ENCODE measurements at regions not wholly inside any gene's neighbourhood (a gene's known extent, or its start where the extent isn't known, plus 50 kb on each side); places are given as distances from the start of the nearest gene placed in this dataset.

GRCh38 chr16:6031102-6031501, 933.5 kb upstream of the EEF2KMT start:
- H3K36me3 Mint-ChIP-seq (ENCODE audit: low read depth): peaks cover 3% of the 10 kb centered on the region; the same call in 1 of the 3 replicates

DNA sequence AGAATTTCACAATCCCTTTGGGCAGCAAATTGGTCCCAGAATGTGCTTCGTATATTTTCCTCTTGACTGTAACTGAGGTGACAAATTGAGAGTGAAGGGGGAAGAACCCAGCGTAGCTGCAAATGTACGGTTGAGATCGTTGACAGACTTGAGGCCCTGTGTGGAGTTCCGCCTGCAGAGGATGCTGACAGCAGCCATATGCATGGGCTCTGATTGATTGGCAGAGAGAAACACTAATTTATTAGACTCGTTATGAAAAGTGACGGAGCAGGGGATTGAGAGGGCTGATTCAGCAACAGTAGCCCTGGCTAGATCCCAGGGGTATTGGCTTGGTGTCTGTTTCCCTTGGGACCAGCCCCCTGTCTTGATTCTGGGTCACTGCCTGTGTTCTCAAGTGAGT, 930.1 kb upstream of the EEF2KMT start:
- H3K4me3 Mint-ChIP-seq: no peak overlapping the region
- no peak overlapping the region for H3K27ac Mint-ChIP-seq
- Histone ChIP-seq H3F3A (replicated peaks; ENCODE audit: low read depth) (no peaks in the 10 kb centered on the region), H3K4me2 (no peak overlapping the region), H3K9me2 (ENCODE audit: insufficient read depth) (no peaks in the 10 kb centered on the region), H3K79me2 (replicated peaks; ENCODE audit: insufficient read depth) (no peaks in the 10 kb centered on the region), H3K4me3 (no peak overlapping the region), H3K4me1 (ENCODE audit: insufficient read depth) (no peaks in the 10 kb centered on the region), H3K27ac (ENCODE audit: low read depth) (no peak overlapping the region), H4K20me1 (replicated peaks; ENCODE audit: insufficient read depth) (no peaks in the 10 kb centered on the region), H2AFZ (no peak overlapping the region), H3K36me3 (ENCODE audit: insufficient read depth) (no peaks in the 10 kb centered on the region), H3K27me3 (ENCODE audit: insufficient read depth) (no peaks in the 10 kb centered on the region)
- peaks cover 2% of the 10 kb centered on the region for H3K27me3 Mint-ChIP-seq (ENCODE audit: insufficient read depth, low read depth, poor library complexity)
- peaks cover 5% of the 10 kb centered on the region; the same call in 2 of the 3 replicates for H3K4me1 Mint-ChIP-seq
- no peaks in the 10 kb centered on the region for H3K36me3 Mint-ChIP-seq (ENCODE audit: low read depth)
- DNase-seq (ENCODE audit: low spot score): no peak
- no peak for ATAC-seq
- H3K9me3 Mint-ChIP-seq: no peaks in the 10 kb centered on the region
- TF ChIP-seq NANOG (IDR thresholded peaks at IDR 0.05; ENCODE audit: borderline replicate concordance): no peak
- TF ChIP-seq EZH2 (IDR thresholded peaks at IDR 0.05; ENCODE audit: low read depth, unreplicated experiment): no peak
- no peak for TF ChIP-seq ZNF462 (CRISPR knock-in tag; IDR thresholded peaks at IDR 0.05)

More at GRCh38 chr16:6031102-6031501, 933.5 kb upstream of the EEF2KMT start:
- DNase-seq (ENCODE audit: low spot score) (no peak), ATAC-seq (no peak)
- Histone ChIP-seq H3K4me1 (ENCODE audit: insufficient read depth) (no peaks in the 10 kb centered on the region), H2AFZ (no peak overlapping the region), H3K79me2 (replicated peaks; ENCODE audit: insufficient read depth) (no peaks in the 10 kb centered on the region), H3F3A (replicated peaks; ENCODE audit: low read depth) (no peaks in the 10 kb centered on the region), H3K4me3 (no peak overlapping the region), H3K27me3 (ENCODE audit: insufficient read depth) (no peaks in the 10 kb centered on the region), H3K36me3 (ENCODE audit: insufficient read depth) (no peaks in the 10 kb centered on the region), H3K9me2 (ENCODE audit: insufficient read depth) (no peaks in the 10 kb centered on the region), H4K20me1 (replicated peaks; ENCODE audit: insufficient read depth) (no peaks in the 10 kb centered on the region), H3K27ac (ENCODE audit: low read depth) (no peak overlapping the region), H3K4me2 (no peak overlapping the region)
- TF ChIP-seq CTCF (conservative IDR thresholded peaks at IDR 0.05; ENCODE audit: low read depth in 2 of 2) (no peak), ZNF331 (CRISPR knock-in tag; IDR thresholded peaks at IDR 0.05; ENCODE audit: low read depth) (no peak), CREB1 (CRISPR knock-in tag; IDR thresholded peaks at IDR 0.05; ENCODE audit: low read depth) (no peak), POLR2AphosphoS5 (IDR thresholded peaks at IDR 0.05; ENCODE audit: low read depth) (no peak)
- TF ChIP-seq, protein P1, sequence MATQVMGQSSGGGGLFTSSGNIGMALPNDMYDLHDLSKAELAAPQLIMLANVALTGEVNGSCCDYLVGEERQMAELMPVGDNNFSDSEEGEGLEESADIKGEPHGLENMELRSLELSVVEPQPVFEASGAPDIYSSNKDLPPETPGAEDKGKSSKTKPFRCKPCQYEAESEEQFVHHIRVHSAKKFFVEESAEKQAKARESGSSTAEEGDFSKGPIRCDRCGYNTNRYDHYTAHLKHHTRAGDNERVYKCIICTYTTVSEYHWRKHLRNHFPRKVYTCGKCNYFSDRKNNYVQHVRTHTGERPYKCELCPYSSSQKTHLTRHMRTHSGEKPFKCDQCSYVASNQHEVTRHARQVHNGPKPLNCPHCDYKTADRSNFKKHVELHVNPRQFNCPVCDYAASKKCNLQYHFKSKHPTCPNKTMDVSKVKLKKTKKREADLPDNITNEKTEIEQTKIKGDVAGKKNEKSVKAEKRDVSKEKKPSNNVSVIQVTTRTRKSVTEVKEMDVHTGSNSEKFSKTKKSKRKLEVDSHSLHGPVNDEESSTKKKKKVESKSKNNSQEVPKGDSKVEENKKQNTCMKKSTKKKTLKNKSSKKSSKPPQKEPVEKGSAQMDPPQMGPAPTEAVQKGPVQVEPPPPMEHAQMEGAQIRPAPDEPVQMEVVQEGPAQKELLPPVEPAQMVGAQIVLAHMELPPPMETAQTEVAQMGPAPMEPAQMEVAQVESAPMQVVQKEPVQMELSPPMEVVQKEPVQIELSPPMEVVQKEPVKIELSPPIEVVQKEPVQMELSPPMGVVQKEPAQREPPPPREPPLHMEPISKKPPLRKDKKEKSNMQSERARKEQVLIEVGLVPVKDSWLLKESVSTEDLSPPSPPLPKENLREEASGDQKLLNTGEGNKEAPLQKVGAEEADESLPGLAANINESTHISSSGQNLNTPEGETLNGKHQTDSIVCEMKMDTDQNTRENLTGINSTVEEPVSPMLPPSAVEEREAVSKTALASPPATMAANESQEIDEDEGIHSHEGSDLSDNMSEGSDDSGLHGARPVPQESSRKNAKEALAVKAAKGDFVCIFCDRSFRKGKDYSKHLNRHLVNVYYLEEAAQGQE (IDR thresholded peaks at IDR 0.05; ENCODE audit: unreplicated experiment): no peak
- no peak overlapping the region for H3K27ac Mint-ChIP-seq
- H3K27me3 Mint-ChIP-seq (ENCODE audit: insufficient read depth, low read depth, poor library complexity): peaks cover 5% of the 10 kb centered on the region
- H3K4me3 Mint-ChIP-seq: no peak overlapping the region
- H3K4me1 Mint-ChIP-seq: peaks cover 5% of the 10 kb centered on the region; the same call in 2 of the 3 replicates
- H3K9me3 Mint-ChIP-seq: no peaks in the 10 kb centered on the region
